ENCODE measurements at regions not wholly inside any gene's neighbourhood (a gene's known extent, or its start where the extent isn't known, plus 50 kb on each side); places are given as distances from the start of the nearest gene placed in this dataset.

GRCh38 chr7:377080-378040 lies 87.4 kb downstream of the FOXL3 start:
- H3K4me1 ChIP-seq (replicated peaks in 1 of 2) = no peaks in the 10 kb centered on the region
- peaks cover 32% of the 10 kb centered on the region for H3K27me3 ChIP-seq
- no peaks in the 10 kb centered on the region for H3K36me3 ChIP-seq (replicated peaks in 1 of 2)
- no peak overlapping the region for H3K4me3 ChIP-seq
- no peak for TF ChIP-seq CTCF (IDR thresholded peaks at IDR 0.05)
- peak in 1 of 7 donors; percentile 17 for DNase-seq
- H3K9me3 ChIP-seq (replicated peaks in 1 of 3) = no peaks in the 10 kb centered on the region
- H3K27ac ChIP-seq = no peak overlapping the region
- WGBS, 4 donors = 49 to 73% (median 61%) methylated on average over 11 to 35 of the region's 35 CpGs
- intact Hi-C loops (cut with DNase I) = no loop called here

- Histone ChIP-seq H3K36me3 (replicated peaks in 1 of 2) (no peaks in the 10 kb centered on the region), H3K27ac (no peak overlapping the region), H3K9me3 (replicated peaks in 1 of 3) (no peaks in the 10 kb centered on the region), H3K4me1 (replicated peaks in 1 of 2) (no peaks in the 10 kb centered on the region), H3K4me3 (no peak overlapping the region), H3K27me3 (peaks cover 32% of the 10 kb centered on the region)
- WGBS, 4 donors = 81 to 93% (median 88%) methylated on average over 13 of the region's 13 CpGs
- intact Hi-C loops (cut with DNase I) = no loop called here
- no peak for DNase-seq
- TF ChIP-seq CTCF (IDR thresholded peaks at IDR 0.05) (no peak), POLR2A (IDR thresholded peaks at IDR 0.05) (no peak)
Observed at GRCh38 chr7:378041-378420, 88.1 kb downstream of the FOXL3 start.

- peak in 4 of 7 donors; percentile 13 to 32 (median 18) for DNase-seq
- intact Hi-C loops (cut with DNase I) = no loop called here
- H3K4me3 ChIP-seq = peak overlapping the region in 1 of 4 donors; percentile 39
- TF ChIP-seq POLR2A (IDR thresholded peaks at IDR 0.05) = no peak
- TF ChIP-seq CTCF (IDR thresholded peaks at IDR 0.05) = no peak
- no peak overlapping the region for H3K27ac ChIP-seq
- H3K4me1 ChIP-seq (replicated peaks in 1 of 2) = no peaks in the 10 kb centered on the region
- H3K36me3 ChIP-seq (replicated peaks in 1 of 2) = no peaks in the 10 kb centered on the region
- H3K9me3 ChIP-seq (replicated peaks in 1 of 3) = no peaks in the 10 kb centered on the region
- peaks cover 32% of the 10 kb centered on the region for H3K27me3 ChIP-seq
- WGBS, 4 donors = 68 to 85% (median 77%) methylated on average over 5 to 44 of the region's 44 CpGs
Observed at GRCh38 chr7:378551-379455, 88.8 kb downstream of the FOXL3 start.

All from adrenal gland (tissue), 9 donors.